G401 (cell line): ENCODE measurements at regions not wholly inside any gene's neighbourhood (a gene's known extent, or its start where the extent isn't known, plus 50 kb on each side); places are given as distances from the start of the nearest gene placed in this dataset.

Experiments
- DNase-seq: peaks from one replicate; pipeline ENCODE4 v3.0.0-alpha.2; 2015; ENCODE audit warnings: low spot score
- in situ Hi-C: cut with HindIII; loops from 2 replicates; pipeline ENCODE4 v1.10.0; 2016; ENCODE audit warnings: low sequenced_read_pairs, mixed read lengths

GRCh38 chr10:116792817-116793216 lies 50.5 kb upstream of the HSPA12A start:
- in situ Hi-C loops = no loop called here
- DNase-seq = no peak

DNA sequence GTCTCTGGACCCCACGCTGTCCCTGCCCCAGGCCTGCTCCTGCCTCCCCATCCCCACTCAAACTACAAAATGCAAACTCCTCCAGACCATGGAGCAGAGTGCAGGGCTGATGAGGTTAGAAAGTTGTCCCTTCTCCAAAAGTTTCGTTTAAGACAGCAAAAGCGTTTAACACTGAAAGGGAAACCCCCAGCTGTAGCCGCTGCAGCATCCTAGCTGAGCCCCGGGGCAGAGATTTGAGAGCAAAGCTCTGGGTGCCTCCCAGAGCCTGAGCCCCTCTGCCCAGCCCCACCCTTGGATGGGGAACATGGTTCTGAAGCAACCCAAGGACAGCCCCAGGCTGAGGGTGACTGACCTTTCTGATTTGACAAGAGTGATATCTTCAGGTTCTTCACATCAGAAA lies 52.8 kb upstream of the ENO4 start:
- no peak for DNase-seq

GRCh38 chr10:116796910-116797513 lies 52.3 kb upstream of the ENO4 start:
- DNase-seq = peak; percentile 74
- in situ Hi-C loops = no loop called here

More for the DNA sequence above, 52.8 kb upstream of the ENO4 start:
- in situ Hi-C loops = no loop called here

GRCh38 chr10:116798859-116799258 lies 50.4 kb upstream of the ENO4 start:
- DNase-seq = peak; percentile 19
- in situ Hi-C loops = no loop called here
